CD4-positive, alpha-beta memory T cell (primary cell): ENCODE measurements at regions not wholly inside any gene's neighbourhood (a gene's known extent, or its start where the extent isn't known, plus 50 kb on each side); places are given as distances from the start of the nearest gene placed in this dataset.
"Not testable (repeated sequence)": the region's sequence is repeated elsewhere in the genome, so short reads cannot be mapped to it uniquely, and the experiment has no call there.

Experiments used
- CTCF ChIA-PET: fragments of 350-600 bp; sonication (Branson Sonifier 250); formaldehyde crosslinking; loops from one replicate; lab custom pipeline; 2021; ENCODE audit warnings: inconsistent platforms; ENCODE audit not compliant: partially characterized antibody; lab: Charles Lee
- POLR2A ChIA-PET: fragments of 350-600 bp; sonication (Branson Sonifier 250); formaldehyde crosslinking; loops from one replicate; lab custom pipeline; 2021; ENCODE audit not compliant: partially characterized antibody; lab: Charles Lee
- DNase-seq, 5 donors: peaks; one replicate each; pipeline versions ENCODE4 v3.0.0 to v3.0.0-alpha.2; 2020 to 2022; ENCODE audit warnings: mixed read lengths in 1 of 5
- H3K27ac ChIP-seq: one replicate; pipeline ENCODE4 v1.7.0; 2013; ENCODE audit warnings: low read depth, low read length
- H3K27me3 ChIP-seq: 2 replicates; pipeline ENCODE4 v1.7.0; 2013; ENCODE audit warnings: mild to moderate bottlenecking, low read length, moderate library complexity; ENCODE audit not compliant: insufficient read depth
- H3K36me3 ChIP-seq: 2 replicates; pipeline ENCODE4 v1.7.0; 2013; ENCODE audit warnings: mild to moderate bottlenecking, low read length, moderate library complexity; ENCODE audit not compliant: insufficient read depth
- H3K4me1 ChIP-seq: 2 replicates; pipeline ENCODE4 v1.7.0; 2013; ENCODE audit warnings: mild to moderate bottlenecking, low read length, moderate library complexity; ENCODE audit not compliant: insufficient read depth
- H3K4me3 ChIP-seq, 2 donors: one replicate each; pipeline ENCODE4 v1.7.0; 2013; ENCODE audit warnings: low read length in 2 of 2, mild to moderate bottlenecking in 1 of 2
- H3K9me3 ChIP-seq, 2 donors: one replicate each; pipeline ENCODE4 v1.7.0; 2013; ENCODE audit warnings: low read length in 2 of 2, control low read depth in 1 of 2; ENCODE audit not compliant: control insufficient read depth in 1 of 2
- H3K27ac Mint-ChIP-seq, 7 donors: one replicate each; pipeline ENCODE4 v1.8.0; 2020 to 2021; ENCODE audit warnings: mixed read lengths in 7 of 7, mild to moderate bottlenecking in 6 of 7, inconsistent platforms in 3 of 7, moderate library complexity in 3 of 7
- H3K27me3 Mint-ChIP-seq, 2 donors: one replicate each; pipeline ENCODE4 v1.8.0; 2020 to 2021; ENCODE audit warnings: mixed read lengths in 2 of 2
- H3K36me3 Mint-ChIP-seq, 2 donors: one replicate each; pipeline ENCODE4 v1.8.0; 2020 to 2021; ENCODE audit warnings: mixed read lengths in 2 of 2, inconsistent platforms in 1 of 2, mild to moderate bottlenecking in 1 of 2
- H3K4me1 Mint-ChIP-seq, 4 donors: one replicate each; pipeline ENCODE4 v1.8.0; 2020 to 2021; ENCODE audit warnings: mixed read lengths in 4 of 4, mild to moderate bottlenecking in 1 of 4
- H3K4me3 Mint-ChIP-seq, 8 donors: one replicate each; pipeline ENCODE4 v1.8.0; 2020 to 2021; ENCODE audit warnings: mixed read lengths in 8 of 8, mild to moderate bottlenecking in 7 of 8, moderate library complexity in 6 of 8, inconsistent platforms in 3 of 8
- H3K9me3 Mint-ChIP-seq, 8 donors: one replicate each; pipeline ENCODE4 v1.8.0; 2020 to 2021; ENCODE audit warnings: mixed read lengths in 8 of 8, mild to moderate bottlenecking in 5 of 8, inconsistent platforms in 3 of 8, moderate library complexity in 1 of 8
- intact Hi-C: fragments of 100-400 bp; cut with micrococcal nuclease; formaldehyde crosslinking; loops from one replicate; pipeline ENCODE4 v1.15.1; 2023

GRCh38 chr13:90889906-90890834, 457.3 kb upstream of the MIR17HG start:
- Histone ChIP-seq H3K36me3 (no peaks in the 10 kb centered on the region), H3K4me1 (no peaks in the 10 kb centered on the region), H3K4me3 (no peak overlapping the region), H3K9me3 (no peaks in the 10 kb centered on the region), H3K27ac (no peak overlapping the region), H3K27me3 (no peaks in the 10 kb centered on the region)
- no peaks in the 10 kb centered on the region for H3K27me3 Mint-ChIP-seq
- H3K4me3 Mint-ChIP-seq, result no peak overlapping the region
- ChIA-PET POLR2A (no interaction called here), CTCF (no interaction called here)
- H3K9me3 Mint-ChIP-seq, result peaks cover 0 to 9% (median 6%) of the 10 kb centered on the region in 8 donors
- intact Hi-C loops, result no loop called here
- H3K27ac Mint-ChIP-seq, result no peak overlapping the region
- DNase-seq, result no peak
- no peaks in the 10 kb centered on the region for H3K36me3 Mint-ChIP-seq
- H3K4me1 Mint-ChIP-seq, result no peaks in the 10 kb centered on the region

- Mint-ChIP-seq H3K27ac (no peak overlapping the region), H3K4me1 (no peaks in the 10 kb centered on the region), H3K27me3 (no peaks in the 10 kb centered on the region), H3K9me3 (peaks cover 0 to 9% (median 5%) of the 10 kb centered on the region in 8 donors), H3K4me3 (no peak overlapping the region), H3K36me3 (no peaks in the 10 kb centered on the region)
- Histone ChIP-seq H3K27me3 (no peaks in the 10 kb centered on the region), H3K4me3 (no peak overlapping the region), H3K4me1 (no peaks in the 10 kb centered on the region), H3K36me3 (no peaks in the 10 kb centered on the region), H3K27ac (no peak overlapping the region), H3K9me3 (no peaks in the 10 kb centered on the region)
- DNase-seq, result no peak
- CTCF ChIA-PET, result no interaction called here
- intact Hi-C loops, result no loop called here
- POLR2A ChIA-PET, result no interaction called here
Observed at GRCh38 chr13:90891329-90891728, 456.2 kb upstream of the MIR17HG start.

DNA sequence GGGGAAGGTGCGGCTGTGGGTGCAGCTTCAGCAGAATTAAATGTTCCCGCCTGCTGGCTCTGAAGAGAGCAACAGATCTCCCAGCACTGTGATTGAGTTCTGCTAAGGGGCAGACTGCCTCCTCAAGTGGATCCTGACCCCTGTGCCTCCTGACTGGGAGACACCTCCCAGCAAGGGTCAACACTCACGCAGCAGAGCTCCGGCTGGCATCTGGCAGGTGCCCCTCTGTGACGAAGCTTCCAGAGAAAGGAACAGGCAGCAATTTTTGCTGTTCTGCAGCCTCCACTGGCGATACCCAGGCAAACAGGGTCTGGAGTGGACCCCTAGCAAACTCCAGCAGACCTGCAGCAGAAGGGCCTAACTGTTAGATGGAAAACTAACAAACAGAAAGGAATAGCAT, 454.3 kb upstream of the MIR17HG start:
- H3K4me3 Mint-ChIP-seq, DNase-seq, H3K4me1 ChIP-seq, H3K27ac ChIP-seq, CTCF ChIA-PET, H3K9me3 ChIP-seq, H3K36me3 ChIP-seq, H3K27ac Mint-ChIP-seq, intact Hi-C loops, H3K4me1 Mint-ChIP-seq, H3K36me3 Mint-ChIP-seq, H3K27me3 ChIP-seq, POLR2A ChIA-PET, H3K27me3 Mint-ChIP-seq, H3K4me3 ChIP-seq: not testable (repeated sequence)
- H3K9me3 Mint-ChIP-seq, result peaks cover 0 to 12% (median 5%) of the 10 kb centered on the region in 8 donors

GRCh38 chr13:90896002-90896401, 451.5 kb upstream of the MIR17HG start:
- ChIA-PET CTCF (no interaction called here), POLR2A (no interaction called here)
- no peaks in the 10 kb centered on the region for H3K27me3 ChIP-seq
- H3K4me3 ChIP-seq, result no peak overlapping the region
- intact Hi-C loops, result no loop called here
- no peak overlapping the region for H3K27ac Mint-ChIP-seq
- peaks cover 0 to 16% (median 4%) of the 10 kb centered on the region in 8 donors for H3K9me3 Mint-ChIP-seq
- no peaks in the 10 kb centered on the region for H3K36me3 Mint-ChIP-seq
- H3K4me1 ChIP-seq, result no peaks in the 10 kb centered on the region
- no peak overlapping the region for H3K4me3 Mint-ChIP-seq
- H3K9me3 ChIP-seq, result no peaks in the 10 kb centered on the region
- H3K36me3 ChIP-seq, result no peaks in the 10 kb centered on the region
- DNase-seq, result no peak
- H3K4me1 Mint-ChIP-seq, result no peaks in the 10 kb centered on the region
- no peaks in the 10 kb centered on the region for H3K27me3 Mint-ChIP-seq
- H3K27ac ChIP-seq, result no peak overlapping the region

GRCh38 chr13:90898811-90899210, 448.7 kb upstream of the MIR17HG start:
- Mint-ChIP-seq H3K27ac (no peak overlapping the region), H3K27me3 (no peaks in the 10 kb centered on the region), H3K9me3 (peaks cover 0 to 17% (median 2%) of the 10 kb centered on the region in 8 donors), H3K4me3 (no peak overlapping the region), H3K36me3 (no peaks in the 10 kb centered on the region), H3K4me1 (no peaks in the 10 kb centered on the region)
- H3K9me3 ChIP-seq, result no peaks in the 10 kb centered on the region
- CTCF ChIA-PET, result no interaction called here
- no peak overlapping the region for H3K4me3 ChIP-seq
- H3K4me1 ChIP-seq, result no peaks in the 10 kb centered on the region
- no peaks in the 10 kb centered on the region for H3K36me3 ChIP-seq
- POLR2A ChIA-PET, result no interaction called here
- no peak for DNase-seq
- H3K27ac ChIP-seq, result no peak overlapping the region
- H3K27me3 ChIP-seq, result no peaks in the 10 kb centered on the region
- intact Hi-C loops, result no loop called here

- CTCF ChIA-PET, result no interaction called here
- no peaks in the 10 kb centered on the region for H3K4me1 ChIP-seq
- no peaks in the 10 kb centered on the region for H3K27me3 Mint-ChIP-seq
- H3K4me3 ChIP-seq, result no peak overlapping the region
- POLR2A ChIA-PET, result no interaction called here
- no peaks in the 10 kb centered on the region for H3K27me3 ChIP-seq
- no peak for DNase-seq
- H3K9me3 Mint-ChIP-seq, result peaks cover 0 to 21% (median 1%) of the 10 kb centered on the region in 8 donors
- no peak overlapping the region for H3K27ac Mint-ChIP-seq
- H3K27ac ChIP-seq, result no peak overlapping the region
- H3K4me3 Mint-ChIP-seq, result no peak overlapping the region
- intact Hi-C loops, result no loop called here
- no peaks in the 10 kb centered on the region for H3K4me1 Mint-ChIP-seq
- H3K36me3 ChIP-seq, result no peaks in the 10 kb centered on the region
- no peaks in the 10 kb centered on the region for H3K9me3 ChIP-seq
- H3K36me3 Mint-ChIP-seq, result no peaks in the 10 kb centered on the region
Observed at GRCh38 chr13:90899416-90899815, 448.1 kb upstream of the MIR17HG start.

- no peaks in the 10 kb centered on the region for H3K4me1 Mint-ChIP-seq
- no peaks in the 10 kb centered on the region for H3K36me3 Mint-ChIP-seq
- Histone ChIP-seq H3K27me3 (no peaks in the 10 kb centered on the region), H3K4me1 (no peaks in the 10 kb centered on the region), H3K36me3 (no peaks in the 10 kb centered on the region), H3K27ac (no peak overlapping the region), H3K4me3 (no peak overlapping the region), H3K9me3 (no peaks in the 10 kb centered on the region)
- ChIA-PET POLR2A (no interaction called here), CTCF (no interaction called here)
- intact Hi-C loops, result no loop called here
- H3K9me3 Mint-ChIP-seq, result peaks cover 4 to 37% (median 9%) of the 10 kb centered on the region in 8 donors
- H3K27ac Mint-ChIP-seq, result no peak overlapping the region
- H3K4me3 Mint-ChIP-seq, result no peak overlapping the region
- no peak for DNase-seq
- H3K27me3 Mint-ChIP-seq, result no peaks in the 10 kb centered on the region
Observed at GRCh38 chr13:90902255-90902654, 445.2 kb upstream of the MIR17HG start.
